ENCODE measurements at regions not wholly inside any gene's neighbourhood (a gene's known extent, or its start where the extent isn't known, plus 50 kb on each side); places are given as distances from the start of the nearest gene placed in this dataset.

DNA sequence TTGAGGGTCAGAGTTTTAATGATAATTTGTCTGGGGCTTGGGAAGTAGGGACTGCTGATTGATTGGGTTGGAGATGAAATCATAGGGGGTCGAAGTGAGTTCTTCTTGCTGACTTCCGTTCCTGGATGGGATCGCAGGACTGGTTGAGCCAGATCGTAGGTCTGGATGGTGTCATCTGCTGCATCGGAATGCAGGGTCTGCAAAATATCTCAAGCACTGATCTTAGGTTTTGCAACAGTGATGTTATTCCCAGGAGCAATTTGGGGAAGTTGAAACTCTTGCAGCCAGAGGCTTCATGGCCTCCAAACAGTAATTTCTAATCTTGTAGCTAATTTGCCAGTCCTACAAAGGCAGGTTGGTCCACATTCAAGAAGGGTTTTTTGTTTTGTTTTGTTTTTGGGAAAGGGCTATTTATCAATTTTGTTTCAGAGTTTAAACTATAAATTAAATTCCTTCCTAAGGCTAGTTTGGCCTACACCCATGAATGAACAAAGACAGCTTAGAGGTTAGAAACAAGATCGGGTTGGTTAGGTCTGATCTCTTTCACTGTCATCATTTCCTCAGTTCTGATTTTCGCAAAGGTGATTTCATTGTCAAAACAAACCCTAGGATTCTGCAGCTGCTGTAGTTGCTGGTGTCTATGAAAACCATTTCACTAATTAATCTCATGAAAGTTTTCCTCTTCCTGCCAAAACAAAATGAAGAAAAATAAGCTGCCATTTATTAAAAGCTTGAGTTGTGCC, 388.0 kb downstream of the TMEM232 start:
- TF ChIP-seq, protein P1, sequence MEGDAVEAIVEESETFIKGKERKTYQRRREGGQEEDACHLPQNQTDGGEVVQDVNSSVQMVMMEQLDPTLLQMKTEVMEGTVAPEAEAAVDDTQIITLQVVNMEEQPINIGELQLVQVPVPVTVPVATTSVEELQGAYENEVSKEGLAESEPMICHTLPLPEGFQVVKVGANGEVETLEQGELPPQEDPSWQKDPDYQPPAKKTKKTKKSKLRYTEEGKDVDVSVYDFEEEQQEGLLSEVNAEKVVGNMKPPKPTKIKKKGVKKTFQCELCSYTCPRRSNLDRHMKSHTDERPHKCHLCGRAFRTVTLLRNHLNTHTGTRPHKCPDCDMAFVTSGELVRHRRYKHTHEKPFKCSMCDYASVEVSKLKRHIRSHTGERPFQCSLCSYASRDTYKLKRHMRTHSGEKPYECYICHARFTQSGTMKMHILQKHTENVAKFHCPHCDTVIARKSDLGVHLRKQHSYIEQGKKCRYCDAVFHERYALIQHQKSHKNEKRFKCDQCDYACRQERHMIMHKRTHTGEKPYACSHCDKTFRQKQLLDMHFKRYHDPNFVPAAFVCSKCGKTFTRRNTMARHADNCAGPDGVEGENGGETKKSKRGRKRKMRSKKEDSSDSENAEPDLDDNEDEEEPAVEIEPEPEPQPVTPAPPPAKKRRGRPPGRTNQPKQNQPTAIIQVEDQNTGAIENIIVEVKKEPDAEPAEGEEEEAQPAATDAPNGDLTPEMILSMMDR (IDR thresholded peaks at IDR 0.05), result no peak
- no peak for TF ChIP-seq POLR2A (IDR thresholded peaks at IDR 0.05)
